SK-N-SH (cell line): ENCODE measurements at regions not wholly inside any gene's neighbourhood (a gene's known extent, or its start where the extent isn't known, plus 50 kb on each side); places are given as distances from the start of the nearest gene placed in this dataset.

Source experiments
- CTCF ChIP-seq: fragments of 200-600 bp; sonication (generic); IDR thresholded peaks from 2 replicates; pipeline ENCODE4 v1.6.1; 2017; ENCODE audit warnings: antibody characterized with exemption, mild to moderate bottlenecking, moderate library complexity
- MEF2A ChIP-seq: IDR thresholded peaks from 2 replicates; pipeline ENCODE4 v1.4.0; 2012; ENCODE audit warnings: low read depth, borderline replicate concordance
- POLR2AphosphoS5 ChIP-seq: IDR thresholded peaks from 2 replicates; pipeline ENCODE4 v1.6.1; 2012; ENCODE audit warnings: low read depth, low read length
- RFX5 ChIP-seq: IDR thresholded peaks from 2 replicates; pipeline ENCODE4 v1.6.1; 2012; ENCODE audit warnings: mild to moderate bottlenecking, improper control_type of control experiment, low read length
- USF1 ChIP-seq: IDR thresholded peaks from 2 replicates; pipeline ENCODE4 v1.4.0; 2012; ENCODE audit warnings: low read depth, borderline replicate concordance
- USF2 ChIP-seq: fragments of 150-350 bp; IDR thresholded peaks from 2 replicates; pipeline ENCODE4 v1.6.1; 2017; ENCODE audit warnings: antibody characterized with exemption, low read length, low read depth, borderline replicate concordance
- ZBTB33 ChIP-seq: IDR thresholded peaks from 2 replicates; pipeline ENCODE4 v1.4.0; 2012; ENCODE audit warnings: low read depth, borderline replicate concordance

GRCh38 chr5:144703776-144704175, 533.1 kb downstream of the KCTD16 start:
- no peak for TF ChIP-seq CTCF
- TF ChIP-seq RFX5, result no peak
- TF ChIP-seq MEF2A, result no peak
- TF ChIP-seq USF1, result no peak
- no peak for TF ChIP-seq USF2
- no peak for TF ChIP-seq POLR2AphosphoS5
- TF ChIP-seq ZBTB33, result no peak
